ENCODE measurements at regions not wholly inside any gene's neighbourhood (a gene's known extent, or its start where the extent isn't known, plus 50 kb on each side); places are given as distances from the start of the nearest gene placed in this dataset.

DNA sequence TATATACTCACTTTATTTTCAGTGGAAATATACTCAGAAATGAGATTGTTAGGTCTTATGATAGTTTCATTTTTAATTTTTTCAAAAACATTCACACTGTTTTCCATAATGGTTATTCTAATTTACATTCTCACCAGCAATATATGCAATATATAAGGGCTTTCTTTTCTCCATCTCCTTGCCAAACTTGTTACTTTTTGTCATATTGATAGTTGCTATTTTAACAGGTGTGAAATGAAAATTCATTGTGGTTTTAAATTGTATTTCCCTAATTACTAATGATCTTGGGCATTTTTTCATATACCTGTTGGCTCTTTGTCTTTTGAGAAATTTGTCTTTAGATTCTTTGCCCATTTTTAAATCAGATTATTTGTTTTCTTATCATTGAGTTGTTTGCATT is 325.2 kb downstream of the DIPK2A start:
- TF ChIP-seq, protein P1, sequence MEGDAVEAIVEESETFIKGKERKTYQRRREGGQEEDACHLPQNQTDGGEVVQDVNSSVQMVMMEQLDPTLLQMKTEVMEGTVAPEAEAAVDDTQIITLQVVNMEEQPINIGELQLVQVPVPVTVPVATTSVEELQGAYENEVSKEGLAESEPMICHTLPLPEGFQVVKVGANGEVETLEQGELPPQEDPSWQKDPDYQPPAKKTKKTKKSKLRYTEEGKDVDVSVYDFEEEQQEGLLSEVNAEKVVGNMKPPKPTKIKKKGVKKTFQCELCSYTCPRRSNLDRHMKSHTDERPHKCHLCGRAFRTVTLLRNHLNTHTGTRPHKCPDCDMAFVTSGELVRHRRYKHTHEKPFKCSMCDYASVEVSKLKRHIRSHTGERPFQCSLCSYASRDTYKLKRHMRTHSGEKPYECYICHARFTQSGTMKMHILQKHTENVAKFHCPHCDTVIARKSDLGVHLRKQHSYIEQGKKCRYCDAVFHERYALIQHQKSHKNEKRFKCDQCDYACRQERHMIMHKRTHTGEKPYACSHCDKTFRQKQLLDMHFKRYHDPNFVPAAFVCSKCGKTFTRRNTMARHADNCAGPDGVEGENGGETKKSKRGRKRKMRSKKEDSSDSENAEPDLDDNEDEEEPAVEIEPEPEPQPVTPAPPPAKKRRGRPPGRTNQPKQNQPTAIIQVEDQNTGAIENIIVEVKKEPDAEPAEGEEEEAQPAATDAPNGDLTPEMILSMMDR (IDR thresholded peaks at IDR 0.05): no peak
- TF ChIP-seq POLR2A (IDR thresholded peaks at IDR 0.05): no peak
- no peak for TF ChIP-seq POLR2AphosphoS5 (IDR thresholded peaks at IDR 0.05)

All from breast epithelium (tissue), 3 donors.